ENCODE measurements at regions not wholly inside any gene's neighbourhood (a gene's known extent, or its start where the extent isn't known, plus 50 kb on each side); places are given as distances from the start of the nearest gene placed in this dataset.

GRCh38 chr10:117690359-117690758 lies 147.8 kb downstream of the EMX2 start:
- no peak for DNase-seq (ENCODE audit: insufficient read length)
- no peak for FAIRE-seq
- no peak for TF ChIP-seq POLR2A (IDR thresholded peaks at IDR 0.05; ENCODE audit: low read depth, low read length)
- no peak for TF ChIP-seq TAF1 (IDR thresholded peaks at IDR 0.05; ENCODE audit: borderline replicate concordance, low read depth, low read length)
- no peak for TF ChIP-seq POLR2AphosphoS5 (IDR thresholded peaks at IDR 0.05; ENCODE audit: low read depth, low read length)

- DNase-seq (ENCODE audit: insufficient read length) = no peak
- TF ChIP-seq POLR2A (IDR thresholded peaks at IDR 0.05; ENCODE audit: low read depth, low read length) = no peak
- no peak for TF ChIP-seq POLR2AphosphoS5 (IDR thresholded peaks at IDR 0.05; ENCODE audit: low read depth, low read length)
- no peak for TF ChIP-seq TAF1 (IDR thresholded peaks at IDR 0.05; ENCODE audit: borderline replicate concordance, low read depth, low read length)
- no peak for FAIRE-seq
Measured at GRCh38 chr10:117694190-117694589, 151.6 kb downstream of the EMX2 start.

- no peak for DNase-seq (ENCODE audit: insufficient read length)
- FAIRE-seq = no peak
- TF ChIP-seq POLR2AphosphoS5 (IDR thresholded peaks at IDR 0.05; ENCODE audit: low read depth, low read length) = no peak
- no peak for TF ChIP-seq POLR2A (IDR thresholded peaks at IDR 0.05; ENCODE audit: low read depth, low read length)
- TF ChIP-seq TAF1 (IDR thresholded peaks at IDR 0.05; ENCODE audit: borderline replicate concordance, low read depth, low read length) = no peak
Measured at GRCh38 chr10:117697402-117697801, 154.9 kb downstream of the EMX2 start.

- FAIRE-seq (no peak), DNase-seq (ENCODE audit: insufficient read length) (no peak)
- no peak for TF ChIP-seq POLR2AphosphoS5 (IDR thresholded peaks at IDR 0.05; ENCODE audit: low read depth, low read length)
Measured at GRCh38 chr10:117698809-117699208, 156.3 kb downstream of the EMX2 start.

- DNase-seq (ENCODE audit: insufficient read length) (no peak), FAIRE-seq (no peak)
- TF ChIP-seq TAF1 (IDR thresholded peaks at IDR 0.05; ENCODE audit: borderline replicate concordance, low read depth, low read length) (no peak), POLR2AphosphoS5 (IDR thresholded peaks at IDR 0.05; ENCODE audit: low read depth, low read length) (no peak), POLR2A (IDR thresholded peaks at IDR 0.05; ENCODE audit: low read depth, low read length) (no peak)
Measured at GRCh38 chr10:117699436-117700075, 157.0 kb downstream of the EMX2 start.

GRCh38 chr10:117710181-117710798 lies 167.7 kb downstream of the EMX2 start:
- DNase-seq (ENCODE audit: insufficient read length) = no peak
- FAIRE-seq = no peak
- no peak for TF ChIP-seq TAF1 (IDR thresholded peaks at IDR 0.05; ENCODE audit: borderline replicate concordance, low read depth, low read length)
- no peak for TF ChIP-seq POLR2A (IDR thresholded peaks at IDR 0.05; ENCODE audit: low read depth, low read length)
- TF ChIP-seq POLR2AphosphoS5 (IDR thresholded peaks at IDR 0.05; ENCODE audit: low read depth, low read length) = no peak

- DNase-seq (ENCODE audit: insufficient read length) = no peak
- no peak for TF ChIP-seq POLR2AphosphoS5 (IDR thresholded peaks at IDR 0.05; ENCODE audit: low read depth, low read length)
- no peak for TF ChIP-seq TAF1 (IDR thresholded peaks at IDR 0.05; ENCODE audit: borderline replicate concordance, low read depth, low read length)
- no peak for TF ChIP-seq POLR2A (IDR thresholded peaks at IDR 0.05; ENCODE audit: low read depth, low read length)
- FAIRE-seq = no peak
Measured at GRCh38 chr10:117716889-117717288, 174.3 kb downstream of the EMX2 start.

GRCh38 chr10:117718986-117719920 lies 176.7 kb downstream of the EMX2 start:
- FAIRE-seq (no peak), DNase-seq (ENCODE audit: insufficient read length) (no peak)
- no peak for TF ChIP-seq TAF1 (IDR thresholded peaks at IDR 0.05; ENCODE audit: borderline replicate concordance, low read depth, low read length)
- TF ChIP-seq POLR2AphosphoS5 (IDR thresholded peaks at IDR 0.05; ENCODE audit: low read depth, low read length) = no peak
- TF ChIP-seq POLR2A (IDR thresholded peaks at IDR 0.05; ENCODE audit: low read depth, low read length) = no peak

- no peak for DNase-seq (ENCODE audit: insufficient read length)
- no peak for TF ChIP-seq POLR2AphosphoS5 (IDR thresholded peaks at IDR 0.05; ENCODE audit: low read depth, low read length)
- no peak for TF ChIP-seq POLR2A (IDR thresholded peaks at IDR 0.05; ENCODE audit: low read depth, low read length)
- TF ChIP-seq TAF1 (IDR thresholded peaks at IDR 0.05; ENCODE audit: borderline replicate concordance, low read depth, low read length) = no peak
- no peak for FAIRE-seq
Measured at GRCh38 chr10:117720931-117721835, 178.6 kb downstream of the EMX2 start.

GRCh38 chr10:117721873-117722272 lies 179.3 kb downstream of the EMX2 start:
- TF ChIP-seq POLR2AphosphoS5 (IDR thresholded peaks at IDR 0.05; ENCODE audit: low read depth, low read length) (no peak), POLR2A (IDR thresholded peaks at IDR 0.05; ENCODE audit: low read depth, low read length) (no peak), TAF1 (IDR thresholded peaks at IDR 0.05; ENCODE audit: borderline replicate concordance, low read depth, low read length) (no peak)
- DNase-seq (ENCODE audit: insufficient read length) (no peak), FAIRE-seq (no peak)

- DNase-seq (ENCODE audit: insufficient read length) (no peak), FAIRE-seq (no peak)
- no peak for TF ChIP-seq POLR2AphosphoS5 (IDR thresholded peaks at IDR 0.05; ENCODE audit: low read depth, low read length)
- TF ChIP-seq POLR2A (IDR thresholded peaks at IDR 0.05; ENCODE audit: low read depth, low read length) = no peak
- TF ChIP-seq TAF1 (IDR thresholded peaks at IDR 0.05; ENCODE audit: borderline replicate concordance, low read depth, low read length) = no peak
Measured at GRCh38 chr10:117723343-117723742, 180.8 kb downstream of the EMX2 start.
